ENCODE measurements at regions not wholly inside any gene's neighbourhood (a gene's known extent, or its start where the extent isn't known, plus 50 kb on each side); places are given as distances from the start of the nearest gene placed in this dataset.

DNA sequence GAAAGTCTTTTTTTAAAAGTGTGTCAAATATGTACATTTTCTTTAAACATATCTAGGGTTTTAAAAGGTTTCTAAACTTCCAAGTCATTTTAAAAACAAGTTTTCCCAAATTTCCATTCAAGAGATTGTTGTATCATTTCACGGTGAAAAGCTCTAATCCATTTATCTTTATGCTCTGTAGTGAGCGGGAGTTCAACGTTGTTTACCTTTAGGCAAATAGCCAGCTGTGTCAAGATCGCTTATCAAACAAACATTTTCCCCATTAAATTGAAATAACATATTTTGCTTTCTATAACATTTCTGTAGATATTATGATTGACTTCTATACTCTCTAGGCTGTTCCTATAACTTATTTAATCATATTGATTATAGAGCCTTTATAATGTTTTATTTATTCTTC lies 75.1 kb downstream of the CTSL start:
- TF ChIP-seq, protein P1, sequence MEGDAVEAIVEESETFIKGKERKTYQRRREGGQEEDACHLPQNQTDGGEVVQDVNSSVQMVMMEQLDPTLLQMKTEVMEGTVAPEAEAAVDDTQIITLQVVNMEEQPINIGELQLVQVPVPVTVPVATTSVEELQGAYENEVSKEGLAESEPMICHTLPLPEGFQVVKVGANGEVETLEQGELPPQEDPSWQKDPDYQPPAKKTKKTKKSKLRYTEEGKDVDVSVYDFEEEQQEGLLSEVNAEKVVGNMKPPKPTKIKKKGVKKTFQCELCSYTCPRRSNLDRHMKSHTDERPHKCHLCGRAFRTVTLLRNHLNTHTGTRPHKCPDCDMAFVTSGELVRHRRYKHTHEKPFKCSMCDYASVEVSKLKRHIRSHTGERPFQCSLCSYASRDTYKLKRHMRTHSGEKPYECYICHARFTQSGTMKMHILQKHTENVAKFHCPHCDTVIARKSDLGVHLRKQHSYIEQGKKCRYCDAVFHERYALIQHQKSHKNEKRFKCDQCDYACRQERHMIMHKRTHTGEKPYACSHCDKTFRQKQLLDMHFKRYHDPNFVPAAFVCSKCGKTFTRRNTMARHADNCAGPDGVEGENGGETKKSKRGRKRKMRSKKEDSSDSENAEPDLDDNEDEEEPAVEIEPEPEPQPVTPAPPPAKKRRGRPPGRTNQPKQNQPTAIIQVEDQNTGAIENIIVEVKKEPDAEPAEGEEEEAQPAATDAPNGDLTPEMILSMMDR (optimal IDR thresholded peaks at IDR 0.05 in 1 of 3, IDR thresholded peaks at IDR 0.05 in 1 of 3, conservative IDR thresholded peaks at IDR 0.05 in 1 of 3; ENCODE audit: extremely low read depth in 1 of 3, insufficient read depth in 2 of 3, low read length in 3 of 3): no peak
- no peak for TF ChIP-seq EZH2 (IDR thresholded peaks at IDR 0.05; ENCODE audit: low read length)
- dilution Hi-C loops (cut with MboI; ENCODE audit: extremely low pct_ligation_motif_present, low sequenced_read_pairs): loop anchor here (25.0 kb wide), 1 partner anchor 89 kb away; no protein-coding TSS in a partner anchor
- Histone ChIP-seq H3K9ac (ENCODE audit: control insufficient read depth, extremely low read depth, insufficient read depth, low read length) (no peak overlapping the region), H3K4me1 (ENCODE audit: control insufficient read depth, extremely low read depth, insufficient read depth, low read length) (no peaks in the 10 kb centered on the region), H3K4me3 (ENCODE audit: control insufficient read depth in 2 of 3, extremely low read depth in 1 of 3, insufficient read depth in 2 of 3, low read depth in 1 of 3, low read length in 3 of 3) (no peak overlapping the region), H4K20me1 (ENCODE audit: control insufficient read depth, extremely low read depth, insufficient read depth, low read length) (no peaks in the 10 kb centered on the region), H3K27ac (ENCODE audit: control insufficient read depth, insufficient read depth, low read length) (no peak overlapping the region), H3K79me2 (ENCODE audit: control insufficient read depth, insufficient read depth, low read length) (no peaks in the 10 kb centered on the region), H3K9me1 (ENCODE audit: control insufficient read depth, extremely low read depth, insufficient read depth, low read length) (no peaks in the 10 kb centered on the region), H3K36me3 (ENCODE audit: control insufficient read depth in 2 of 2, extremely low read depth in 1 of 2, insufficient read depth in 2 of 2, low read length in 2 of 2) (no peaks in the 10 kb centered on the region), H2AFZ (ENCODE audit: control insufficient read depth, low read length) (no peak overlapping the region), H3K27me3 (ENCODE audit: control insufficient read depth, extremely low read depth, insufficient read depth, low read length) (peaks cover 7% of the 10 kb centered on the region), H3K9me3 (ENCODE audit: control insufficient read depth, low read depth, low read length) (no peaks in the 10 kb centered on the region), H3K4me2 (ENCODE audit: control insufficient read depth, extremely low read depth, insufficient read depth, low read depth, low read length) (no peak overlapping the region)
- FAIRE-seq (no peak), DNase-seq (ENCODE audit: low read depth, low spot score) (no peak)

GRCh38 chr9:87803166-87803565 lies 77.2 kb downstream of the CTSL start:
- Histone ChIP-seq H3K4me2 (ENCODE audit: control insufficient read depth, extremely low read depth, insufficient read depth, low read depth, low read length) (no peak overlapping the region), H3K4me3 (ENCODE audit: control insufficient read depth in 2 of 3, extremely low read depth in 1 of 3, insufficient read depth in 2 of 3, low read depth in 1 of 3, low read length in 3 of 3) (no peak overlapping the region), H3K4me1 (ENCODE audit: control insufficient read depth, extremely low read depth, insufficient read depth, low read length) (peaks cover 4% of the 10 kb centered on the region), H3K9ac (ENCODE audit: control insufficient read depth, extremely low read depth, insufficient read depth, low read length) (no peak overlapping the region), H3K27me3 (ENCODE audit: control insufficient read depth, extremely low read depth, insufficient read depth, low read length) (peaks cover 7% of the 10 kb centered on the region), H2AFZ (ENCODE audit: control insufficient read depth, low read length) (no peak overlapping the region), H4K20me1 (ENCODE audit: control insufficient read depth, extremely low read depth, insufficient read depth, low read length) (no peaks in the 10 kb centered on the region), H3K9me1 (ENCODE audit: control insufficient read depth, extremely low read depth, insufficient read depth, low read length) (no peaks in the 10 kb centered on the region), H3K9me3 (ENCODE audit: control insufficient read depth, low read depth, low read length) (no peaks in the 10 kb centered on the region), H3K36me3 (ENCODE audit: control insufficient read depth in 2 of 2, extremely low read depth in 1 of 2, insufficient read depth in 2 of 2, low read length in 2 of 2) (no peaks in the 10 kb centered on the region), H3K27ac (ENCODE audit: control insufficient read depth, insufficient read depth, low read length) (no peak overlapping the region), H3K79me2 (ENCODE audit: control insufficient read depth, insufficient read depth, low read length) (no peaks in the 10 kb centered on the region)
- dilution Hi-C loops (cut with MboI; ENCODE audit: extremely low pct_ligation_motif_present, low sequenced_read_pairs): loop anchor here (25.0 kb wide), 1 partner anchor 91 kb away; no protein-coding TSS in a partner anchor
- TF ChIP-seq, protein P1 (optimal IDR thresholded peaks at IDR 0.05 in 1 of 3, IDR thresholded peaks at IDR 0.05 in 1 of 3, conservative IDR thresholded peaks at IDR 0.05 in 1 of 3; ENCODE audit: extremely low read depth in 1 of 3, insufficient read depth in 2 of 3, low read length in 3 of 3): no peak
- TF ChIP-seq EZH2 (IDR thresholded peaks at IDR 0.05; ENCODE audit: low read length): no peak
- FAIRE-seq (peak; percentile 53), DNase-seq (ENCODE audit: low read depth, low spot score) (no peak)
